ENCODE measurements at regions not wholly inside any gene's neighbourhood (a gene's known extent, or its start where the extent isn't known, plus 50 kb on each side); places are given as distances from the start of the nearest gene placed in this dataset.

- TF ChIP-seq CTCF (IDR thresholded peaks at IDR 0.05) = no peak
- no peak for TF ChIP-seq POLR2A (IDR thresholded peaks at IDR 0.05)
Observed at GRCh38 chr15:25094066-25094465, 139.3 kb downstream of the SNRPN start.
